ENCODE measurements at regions not wholly inside any gene's neighbourhood (a gene's known extent, or its start where the extent isn't known, plus 50 kb on each side); places are given as distances from the start of the nearest gene placed in this dataset.

DNA sequence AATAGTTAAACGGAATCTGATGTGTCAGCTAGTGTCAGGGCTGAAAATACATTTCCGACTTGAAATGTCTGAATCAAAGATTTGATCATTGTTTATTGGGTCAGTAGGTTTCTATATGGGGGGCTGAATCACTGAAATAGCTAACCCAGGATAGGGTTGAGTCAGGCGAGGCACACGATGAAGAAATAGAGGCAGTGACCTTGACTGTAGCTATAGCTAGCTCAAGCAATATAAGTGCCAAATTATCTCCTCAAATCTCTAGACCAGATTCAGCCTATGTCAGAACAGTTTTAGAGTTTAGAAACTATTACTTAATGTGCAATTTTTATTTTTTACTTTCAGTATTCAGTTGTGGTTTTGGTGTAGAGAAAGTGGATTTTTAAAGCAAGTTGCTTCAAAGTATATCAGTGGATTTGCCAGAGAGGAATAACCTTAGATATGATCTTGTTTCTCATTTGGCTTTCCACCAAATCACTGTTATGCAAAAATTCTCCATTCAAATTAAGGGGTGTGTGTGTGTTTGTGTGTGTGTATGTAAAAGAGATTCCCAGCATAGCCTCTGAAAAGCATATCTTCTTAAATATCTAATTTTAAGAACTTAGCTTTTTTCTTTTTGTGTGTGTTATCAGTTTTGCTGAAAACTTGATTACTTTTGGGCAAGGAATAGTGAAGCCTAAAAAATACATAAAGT is 100.3 kb upstream of the RPL34 start:
- TF ChIP-seq GATA3 (IDR thresholded peaks at IDR 0.05; ENCODE audit: low read depth, low read length) (no peak), GATA2 (IDR thresholded peaks at IDR 0.05; ENCODE audit: low read depth, low read length) (no peak)

Measured in SH-SY5Y (cell line).